LoVo (cell line): ENCODE measurements at regions not wholly inside any gene's neighbourhood (a gene's known extent, or its start where the extent isn't known, plus 50 kb on each side); places are given as distances from the start of the nearest gene placed in this dataset.
"Not testable (repeated sequence)": the region's sequence is repeated elsewhere in the genome, so short reads cannot be mapped to it uniquely, and the experiment has no call there.

Source experiments
- DNase-seq: peaks from one replicate; pipeline ENCODE4 v3.0.0-alpha.2; 2016; ENCODE audit warnings: low spot score

GRCh38 chr2:51881673-51882072 lies 849.7 kb upstream of the NRXN1 start:
- DNase-seq = no peak

GRCh38 chr2:51880153-51880552 lies 848.2 kb upstream of the NRXN1 start:
- no peak for DNase-seq

DNA sequence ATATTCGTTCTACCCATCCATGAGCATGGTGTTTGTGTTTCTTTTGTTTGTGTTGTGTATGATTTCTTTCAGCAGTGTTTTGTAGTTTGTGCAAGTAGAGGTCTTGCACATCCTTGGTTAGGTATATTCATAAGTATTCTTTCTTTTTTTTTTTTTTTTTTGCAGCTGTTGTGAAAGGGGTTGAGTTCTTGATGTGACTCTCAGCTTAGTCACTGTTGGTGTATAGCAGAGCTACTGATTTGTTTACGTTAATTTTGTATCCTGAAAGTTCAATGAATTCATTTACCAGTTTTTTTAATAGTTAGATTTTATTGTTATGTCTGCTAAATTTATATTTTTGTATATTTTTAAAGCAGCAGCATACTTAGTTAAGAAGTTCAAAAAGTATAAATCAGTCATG lies 834.4 kb upstream of the NRXN1 start:
- DNase-seq = no peak

DNA sequence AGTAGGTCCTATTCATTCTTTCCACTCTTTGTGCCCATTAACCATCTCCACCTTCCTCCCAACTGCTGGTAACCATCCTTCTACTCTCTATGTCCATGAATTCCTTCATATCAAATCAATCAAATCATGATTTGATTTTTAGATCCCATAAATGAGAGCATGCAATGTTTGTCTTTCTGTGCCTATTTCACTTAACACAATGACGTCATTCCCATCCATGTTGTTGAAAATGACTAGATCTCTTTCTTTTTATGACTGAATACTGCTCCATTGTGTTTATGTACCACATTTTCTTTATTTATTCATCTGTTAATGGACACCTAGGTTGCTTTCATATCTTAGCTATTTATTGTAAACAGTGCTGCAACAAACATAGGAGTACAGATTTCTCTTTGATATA lies 827.3 kb upstream of the NRXN1 start:
- no peak for DNase-seq

DNA sequence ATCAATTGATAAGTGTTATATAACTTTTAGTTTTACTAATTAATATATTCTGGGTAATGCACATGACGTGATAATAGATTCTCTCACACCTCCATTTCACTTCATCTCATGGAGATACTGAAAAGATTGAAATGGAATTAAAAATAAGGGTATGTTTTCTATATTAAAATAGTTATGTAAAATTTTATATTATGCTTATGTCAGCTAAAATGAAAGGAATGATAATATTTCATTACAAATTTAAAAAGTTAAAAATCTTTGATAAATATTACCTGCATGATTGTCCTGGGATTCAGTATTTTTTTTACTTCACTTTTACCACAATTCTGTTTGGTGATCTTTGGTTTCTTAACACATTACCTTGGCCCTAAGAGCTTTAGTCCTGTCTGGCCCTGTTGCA lies 823.8 kb upstream of the NRXN1 start:
- DNase-seq = no peak

DNA sequence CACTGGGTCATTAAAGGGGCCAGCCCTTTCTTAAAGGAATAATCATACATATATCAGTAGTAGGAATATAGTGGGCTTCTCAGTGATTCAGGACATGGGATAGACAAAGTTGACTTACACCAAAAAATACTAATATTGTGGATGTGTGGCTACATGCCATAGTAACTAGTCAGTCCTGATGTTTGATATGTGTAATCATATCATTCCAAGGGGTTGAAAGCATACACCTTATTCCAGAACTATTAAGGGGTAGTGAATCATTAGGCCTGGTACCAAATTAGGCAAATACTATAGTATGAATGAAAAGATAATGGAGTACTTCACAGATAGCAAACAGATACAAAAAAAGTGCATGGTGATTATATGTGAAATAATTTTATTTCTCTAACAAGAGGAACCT lies 814.9 kb upstream of the NRXN1 start:
- DNase-seq = no peak

GRCh38 chr2:51846018-51846417 lies 814.1 kb upstream of the NRXN1 start:
- no peak for DNase-seq

DNA sequence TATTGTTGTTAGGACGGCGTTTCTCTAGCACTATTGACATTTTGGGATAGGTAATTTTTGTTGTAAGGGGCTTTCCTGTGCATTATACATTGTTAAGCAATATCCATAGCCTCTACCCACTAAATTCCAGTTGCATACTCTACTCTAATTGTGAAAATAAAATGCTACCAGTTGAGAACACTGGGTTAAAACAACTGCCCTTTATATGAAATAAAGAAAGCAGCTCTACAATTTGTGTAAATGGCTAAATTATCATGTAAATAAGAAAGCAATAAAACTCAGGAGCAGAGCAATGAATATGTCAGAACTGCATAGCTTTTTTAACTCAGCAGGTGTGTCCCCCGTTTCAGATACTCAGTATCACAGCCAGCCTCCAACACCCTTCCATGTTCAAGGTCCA lies 812.7 kb upstream of the NRXN1 start:
- DNase-seq = no peak

GRCh38 chr2:51829477-51829876 lies 797.5 kb upstream of the NRXN1 start:
- no peak for DNase-seq

DNA sequence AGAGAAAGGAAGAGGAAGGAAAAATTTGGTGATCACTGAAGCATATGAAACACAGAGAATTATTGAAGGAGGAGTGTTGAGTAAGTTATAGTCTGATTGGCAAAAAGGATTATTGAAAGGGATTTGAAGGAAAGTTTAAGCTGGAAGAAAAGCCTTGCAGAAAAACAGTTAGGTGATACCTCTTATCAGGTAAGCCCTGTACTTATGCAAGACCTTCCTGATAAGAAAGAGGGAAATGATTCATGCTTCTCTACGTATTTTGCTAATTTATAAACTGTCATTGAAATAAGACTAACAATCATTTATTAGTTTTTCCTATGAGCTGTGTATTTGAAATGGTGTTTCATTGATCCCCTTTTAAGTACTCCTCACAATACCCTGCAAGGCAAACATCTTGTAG lies 793.9 kb upstream of the NRXN1 start:
- no peak for DNase-seq

GRCh38 chr2:51813247-51813646 lies 781.3 kb upstream of the NRXN1 start:
- no peak for DNase-seq

- no peak for DNase-seq
Observed at GRCh38 chr2:51812138-51812866, 780.4 kb upstream of the NRXN1 start.

DNA sequence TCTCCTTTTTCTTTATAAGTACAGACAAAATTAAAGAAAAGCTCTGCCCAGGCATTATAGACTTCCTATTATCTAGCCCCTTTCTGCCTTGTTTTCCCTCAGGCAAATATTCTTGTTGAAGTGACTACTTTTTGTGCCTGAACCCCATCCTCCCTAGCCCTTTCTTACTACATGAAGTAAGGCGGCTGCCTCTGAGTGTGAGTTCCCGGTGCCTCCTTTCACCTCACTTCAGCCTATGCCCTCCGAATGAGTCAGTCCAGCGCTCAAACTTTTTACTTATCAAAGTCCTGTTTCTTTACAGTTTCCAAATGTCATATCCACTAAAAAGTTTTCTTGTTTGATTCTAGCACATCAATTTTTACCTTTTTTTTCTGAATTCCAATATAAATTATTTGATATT lies 778.3 kb upstream of the NRXN1 start:
- no peak for DNase-seq

- DNase-seq = no peak
Observed at GRCh38 chr2:51807229-51807628, 775.3 kb upstream of the NRXN1 start.

DNA sequence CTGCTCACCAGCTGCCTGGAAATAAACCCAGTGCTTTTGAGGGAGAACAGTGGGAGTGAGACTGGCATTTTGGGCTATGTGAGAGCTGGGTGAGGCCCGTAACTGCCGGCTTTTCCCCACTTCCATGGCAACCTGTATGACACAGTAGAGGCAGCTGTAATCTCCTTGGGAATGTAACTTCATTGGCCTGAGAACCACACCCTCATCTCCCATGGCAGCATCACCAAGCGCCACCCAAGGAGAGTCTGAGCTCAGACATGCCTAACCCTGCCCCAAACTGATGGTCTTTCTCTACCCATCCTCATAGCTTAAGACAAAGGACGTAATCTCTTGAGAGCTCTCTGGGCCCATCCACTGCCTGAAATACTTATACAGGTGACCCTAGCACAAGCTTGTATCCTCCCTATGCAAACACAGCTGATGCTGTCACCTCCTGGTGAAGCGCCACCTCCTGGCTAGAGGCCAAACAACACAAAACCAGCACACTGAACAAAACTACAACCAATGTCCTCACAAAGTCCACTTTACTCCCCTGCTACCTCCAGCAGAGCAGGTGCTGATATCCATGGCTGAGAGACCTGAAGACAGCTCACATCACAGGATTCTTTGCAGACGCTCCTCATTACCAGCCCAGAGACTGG lies 763.4 kb upstream of the NRXN1 start:
- no peak for DNase-seq

DNA sequence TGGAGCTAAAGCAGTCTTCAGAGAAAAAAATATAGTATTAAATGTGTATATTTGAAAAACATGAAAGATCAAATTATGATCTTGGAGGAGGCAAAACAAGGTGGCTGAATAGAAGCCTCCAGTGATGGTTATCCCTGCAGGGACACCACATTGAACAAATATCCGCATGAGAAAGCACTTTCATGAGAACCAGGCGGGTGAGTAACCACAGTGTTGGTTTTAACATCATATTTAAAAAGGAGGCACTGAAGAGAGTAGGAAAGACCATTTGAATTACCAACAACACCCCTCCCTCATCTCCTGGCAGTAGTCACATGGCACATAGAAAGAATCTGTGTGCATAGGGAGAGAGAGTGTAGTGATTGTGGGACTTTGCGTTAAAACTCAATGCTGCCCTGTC lies 759.6 kb upstream of the NRXN1 start:
- DNase-seq = no peak

DNA sequence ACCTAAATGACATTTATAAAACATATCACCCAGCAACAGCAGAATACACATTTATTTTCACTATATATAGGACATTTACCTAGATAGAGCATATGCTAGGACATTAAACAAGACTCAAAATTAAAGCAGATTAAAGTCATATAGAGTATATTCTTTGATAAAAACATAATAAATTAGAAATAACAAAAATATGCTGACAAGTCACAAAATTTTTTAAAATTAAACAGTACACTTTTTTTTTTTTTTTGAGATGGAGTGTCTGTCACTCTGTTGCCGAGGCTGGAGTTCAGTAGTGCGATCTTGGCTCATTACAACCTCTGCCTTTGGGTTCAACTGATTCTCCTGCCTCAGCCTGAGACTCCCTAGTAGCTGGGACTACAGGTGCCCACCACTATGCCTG lies 758.9 kb upstream of the NRXN1 start:
- no peak for DNase-seq

GRCh38 chr2:51789918-51790317 lies 758.0 kb upstream of the NRXN1 start:
- DNase-seq = no peak

- DNase-seq = no peak
Observed at GRCh38 chr2:51782921-51783765, 751.2 kb upstream of the NRXN1 start.

DNA sequence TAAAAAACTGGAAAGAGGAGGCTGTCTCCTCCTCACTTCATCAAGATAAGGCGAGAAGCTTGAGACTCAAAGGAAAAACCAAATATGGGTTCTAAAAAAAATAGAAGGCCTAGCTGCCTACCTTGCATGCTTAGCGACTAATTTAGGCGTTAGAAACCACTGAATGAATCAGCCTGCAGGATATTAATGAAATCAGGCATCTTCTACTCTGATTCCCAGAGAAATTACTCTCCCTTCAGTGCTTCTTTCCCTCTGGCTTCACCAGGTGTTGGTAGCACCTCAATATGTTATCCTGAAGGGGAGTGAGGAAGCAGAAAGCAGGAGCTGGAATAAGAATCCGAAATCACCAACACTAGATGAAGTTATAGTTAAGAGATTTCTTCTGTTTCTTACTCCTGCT lies 749.8 kb upstream of the NRXN1 start:
- DNase-seq = no peak

GRCh38 chr2:51780353-51780752 lies 748.4 kb upstream of the NRXN1 start:
- DNase-seq = no peak

DNA sequence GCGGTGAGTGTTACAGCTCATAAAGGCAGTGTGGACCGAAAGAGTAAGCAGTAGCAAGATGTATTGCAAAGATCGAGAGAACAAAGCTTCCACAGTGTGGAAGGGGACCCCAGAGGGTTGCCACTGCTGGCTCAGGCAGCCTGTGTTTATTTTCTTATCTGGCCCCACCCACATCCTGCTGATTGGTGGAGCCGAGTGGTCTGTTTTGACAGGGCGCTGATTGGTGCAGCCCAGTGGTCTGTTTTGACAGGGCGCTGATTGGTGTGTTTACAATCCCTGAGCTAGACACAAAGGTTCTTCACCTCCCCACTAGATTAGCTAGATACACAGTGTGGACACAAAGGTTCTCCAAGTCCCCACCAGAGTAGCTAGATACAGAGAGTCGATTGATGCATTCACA lies 747.8 kb upstream of the NRXN1 start:
- DNase-seq = not testable (repeated sequence)

DNA sequence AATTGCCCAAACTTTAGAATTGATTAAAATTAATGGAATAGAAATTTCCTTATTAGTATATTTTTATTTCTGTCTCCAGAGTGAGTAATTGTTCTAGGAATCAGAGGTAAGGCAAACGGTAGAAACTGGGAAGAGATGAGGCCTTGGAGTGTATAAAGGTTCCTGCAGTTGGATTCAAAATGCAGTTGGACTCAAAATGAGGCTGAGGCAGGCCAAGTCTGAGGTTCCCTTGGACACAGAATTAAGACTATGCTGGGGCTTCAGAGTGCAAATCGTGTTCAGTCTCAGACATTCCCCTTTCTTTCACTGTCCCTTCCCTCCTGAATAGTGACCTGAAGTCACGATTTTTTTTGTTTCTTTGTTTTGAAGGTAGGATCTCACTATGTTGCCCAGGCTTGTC lies 746.9 kb upstream of the NRXN1 start:
- no peak for DNase-seq
